Pons (tissue), 1 donor: ENCODE measurements at regions not wholly inside any gene's neighbourhood (a gene's known extent, or its start where the extent isn't known, plus 50 kb on each side); places are given as distances from the start of the nearest gene placed in this dataset.
"Not testable (repeated sequence)": the region's sequence is repeated elsewhere in the genome, so short reads cannot be mapped to it uniquely, and the experiment has no call there.

Source experiments
- DNase-seq: peaks from one replicate; pipeline ENCODE4 v3.0.0-alpha.2; 2016; ENCODE audit warnings: low spot score

DNA sequence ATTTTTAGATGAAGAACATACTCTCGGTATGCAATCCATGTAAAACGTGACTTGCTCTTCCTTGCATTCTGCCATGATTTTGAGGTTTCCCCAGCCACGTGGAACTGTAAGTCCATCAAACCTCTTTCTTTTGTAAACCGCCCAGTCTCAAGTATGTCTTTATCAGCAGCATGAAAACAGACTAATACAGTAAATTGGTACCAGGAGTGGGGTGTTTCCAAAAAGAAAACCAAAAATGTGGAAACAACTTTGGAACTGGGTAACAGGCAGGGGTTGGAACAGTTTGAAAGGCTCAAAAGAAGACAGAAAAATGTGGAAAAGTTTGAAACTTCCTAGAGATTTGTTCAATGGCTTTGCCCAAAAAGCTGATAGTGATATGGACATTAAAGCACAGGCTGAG, 1957.9 kb downstream of the SUCLG1 start:
- DNase-seq: no peak

GRCh38 chr2:82498777-82499443, 1960.2 kb downstream of the SUCLG1 start:
- no peak for DNase-seq

GRCh38 chr2:82494739-82495138, 1964.3 kb downstream of the SUCLG1 start:
- DNase-seq: peak; percentile 6

GRCh38 chr2:82491591-82491990, 1967.5 kb downstream of the SUCLG1 start:
- DNase-seq: no peak

GRCh38 chr2:82487354-82487753, 1971.7 kb downstream of the SUCLG1 start:
- no peak for DNase-seq

DNA sequence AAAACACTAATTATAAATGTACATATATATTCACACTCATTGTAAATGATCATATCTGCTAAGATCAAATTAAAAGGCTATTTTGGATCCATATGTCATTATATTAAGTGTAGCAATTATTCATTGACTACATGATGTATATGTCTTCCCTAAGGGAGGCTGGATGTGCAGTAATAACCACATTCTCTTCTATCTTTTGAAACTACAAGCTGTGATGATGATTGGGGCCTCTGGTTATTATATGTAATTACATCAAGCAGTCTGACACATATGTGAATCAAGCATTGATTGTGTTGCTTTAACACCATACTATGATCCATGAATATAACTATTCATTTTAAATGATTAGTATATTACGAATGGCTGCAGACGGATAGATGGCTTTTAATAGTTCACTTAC, 1973.4 kb downstream of the SUCLG1 start:
- DNase-seq: no peak

- no peak for DNase-seq
These were observed 1977.9 kb downstream of the SUCLG1 start for GRCh38 chr2:82481207-82481606.

GRCh38 chr2:82478641-82479040, 1980.4 kb downstream of the SUCLG1 start:
- no peak for DNase-seq

DNA sequence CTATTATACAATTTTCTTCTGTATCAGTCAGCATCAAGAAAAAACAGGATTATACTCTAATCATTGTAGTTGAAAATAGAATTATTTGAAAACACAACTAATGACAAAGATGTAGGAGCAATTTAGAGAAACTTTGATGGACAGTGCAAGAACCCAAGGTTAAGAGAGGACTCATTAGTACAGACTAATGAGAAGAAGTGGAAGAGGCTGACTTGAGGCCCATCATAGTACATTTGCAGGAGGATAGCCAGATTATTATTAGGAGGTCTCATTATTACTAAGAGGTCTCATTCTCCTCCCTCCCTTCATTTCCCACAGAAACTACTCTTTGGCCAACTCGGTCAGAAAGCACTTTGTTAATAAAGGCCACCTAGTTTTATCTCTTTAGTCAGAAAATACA, 1983.0 kb downstream of the SUCLG1 start:
- DNase-seq: no peak

GRCh38 chr2:82428251-82428650, 2030.8 kb downstream of the SUCLG1 start:
- DNase-seq: no peak

- DNase-seq: no peak
These were observed 2047.1 kb downstream of the SUCLG1 start for GRCh38 chr2:82412021-82412420.

GRCh38 chr2:82411071-82411470, 2048.0 kb downstream of the SUCLG1 start:
- no peak for DNase-seq

DNA sequence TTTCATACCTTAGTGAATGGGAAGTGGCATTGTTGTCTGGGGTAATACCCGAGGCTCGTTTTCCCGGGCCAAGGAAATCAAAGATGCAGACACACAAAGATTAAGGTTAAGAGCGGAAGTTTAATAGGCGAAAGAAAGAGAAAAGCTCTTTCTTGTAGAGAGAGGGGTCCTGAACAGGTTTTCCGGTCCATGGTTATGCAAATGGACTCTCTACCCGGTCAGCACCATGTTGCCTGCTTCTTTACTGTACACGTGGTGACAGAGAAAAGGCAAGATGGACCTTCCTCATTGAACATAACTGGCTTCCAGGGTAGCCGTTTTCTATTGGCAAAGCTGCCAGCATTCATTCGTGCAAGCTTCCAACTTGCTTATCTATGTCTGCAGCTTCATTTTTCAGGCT, 2063.5 kb downstream of the SUCLG1 start:
- DNase-seq: no peak

DNA sequence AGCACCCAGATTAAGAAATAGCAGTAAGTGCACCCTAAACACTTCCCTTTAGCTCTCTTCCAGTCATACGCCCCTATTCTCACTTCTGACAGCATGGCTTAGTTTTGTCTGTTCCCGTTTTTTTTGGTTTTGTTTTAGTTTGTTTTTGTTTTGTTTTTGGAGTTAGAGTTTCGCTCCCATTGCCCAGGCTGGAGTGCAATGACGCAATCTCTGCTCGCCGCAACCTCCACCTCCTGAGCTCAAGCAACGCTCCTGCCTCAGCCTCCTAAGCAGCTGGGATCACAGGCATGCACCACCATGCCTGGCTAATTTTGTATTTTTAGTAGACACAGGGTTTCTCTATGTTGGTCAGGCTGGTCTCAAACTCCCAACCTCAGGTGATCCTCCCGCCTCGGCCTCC, 2067.7 kb downstream of the SUCLG1 start:
- DNase-seq: no peak

DNA sequence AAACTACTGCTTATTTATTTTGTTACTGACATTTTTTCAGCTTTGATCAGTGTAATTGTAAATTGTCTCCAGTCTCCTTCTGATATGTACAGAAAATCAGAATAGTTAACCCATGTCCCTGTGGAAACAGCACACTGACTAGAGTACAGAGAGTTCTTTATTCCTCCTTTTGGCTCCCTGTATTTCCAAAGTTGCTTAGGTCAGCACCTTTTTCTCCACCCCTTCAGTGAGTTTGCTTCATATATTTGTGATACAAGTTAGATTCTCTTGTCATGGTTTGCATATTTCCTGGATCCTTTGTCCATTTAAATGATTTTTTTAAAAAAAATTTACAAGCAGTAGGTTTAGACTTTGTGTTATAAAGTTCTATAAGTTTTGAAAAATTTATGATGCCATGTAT, 2051.1 kb upstream of the LRRTM1 start:
- DNase-seq: no peak

DNA sequence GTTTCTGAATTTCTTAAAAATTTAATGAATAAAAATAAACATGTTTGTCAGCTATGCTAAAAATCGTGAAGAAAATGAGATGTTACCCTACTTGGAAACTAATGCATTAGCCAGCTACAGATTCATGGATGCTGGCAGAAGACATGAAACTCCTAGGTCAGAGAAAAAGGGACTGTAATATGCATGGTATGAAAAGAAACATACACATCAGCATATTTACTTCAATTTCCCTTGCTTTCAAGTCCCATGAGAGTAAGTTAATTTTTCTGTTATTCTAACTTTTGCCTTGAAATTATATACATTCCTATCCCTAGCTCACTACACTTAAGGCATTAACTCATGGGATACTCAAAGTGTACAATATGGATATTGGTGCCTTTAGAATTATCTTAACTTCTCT, 2041.4 kb upstream of the LRRTM1 start:
- no peak for DNase-seq

DNA sequence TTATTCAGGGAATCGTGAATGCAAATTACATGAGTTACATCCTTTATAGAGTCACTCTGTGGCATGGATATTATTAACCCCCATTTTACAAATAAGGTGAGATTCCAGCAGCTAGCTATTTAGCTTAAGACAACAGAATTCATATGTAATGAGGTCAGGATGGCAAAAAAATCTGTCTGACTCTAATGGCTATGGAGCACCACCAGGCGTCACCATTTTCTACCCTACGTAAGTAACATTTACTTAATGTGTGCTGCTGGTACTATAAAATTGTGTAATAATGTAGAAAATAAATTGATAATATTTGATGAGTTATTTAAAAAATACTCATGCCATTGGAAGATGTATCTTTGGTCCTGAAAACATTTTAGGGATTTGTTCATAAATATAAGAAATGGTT, 2040.1 kb upstream of the LRRTM1 start:
- DNase-seq: no peak

DNA sequence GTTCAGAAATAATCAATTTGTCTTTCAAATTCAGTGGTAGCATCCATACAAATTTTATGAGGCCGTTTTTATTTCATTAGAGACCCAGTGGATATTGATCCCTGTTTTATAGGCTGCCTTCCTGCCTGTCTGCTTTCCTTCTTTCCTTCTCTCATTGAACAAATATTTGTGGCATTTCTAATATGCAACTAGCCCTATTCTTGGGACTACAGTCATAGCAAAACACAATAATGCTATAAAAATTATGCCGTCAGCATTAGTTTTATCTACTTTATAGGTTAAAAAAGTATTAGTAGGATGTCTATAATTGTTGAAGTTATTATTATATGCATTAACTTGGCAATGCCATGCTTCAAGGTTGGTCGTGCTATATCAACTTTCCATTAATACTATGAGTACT, 2037.8 kb upstream of the LRRTM1 start:
- DNase-seq: no peak

GRCh38 chr2:82340578-82341053, 2036.1 kb upstream of the LRRTM1 start:
- DNase-seq: no peak

- no peak for DNase-seq
These were observed 2035.3 kb upstream of the LRRTM1 start for GRCh38 chr2:82339805-82340204.

GRCh38 chr2:82333697-82334096, 2029.1 kb upstream of the LRRTM1 start:
- no peak for DNase-seq

DNA sequence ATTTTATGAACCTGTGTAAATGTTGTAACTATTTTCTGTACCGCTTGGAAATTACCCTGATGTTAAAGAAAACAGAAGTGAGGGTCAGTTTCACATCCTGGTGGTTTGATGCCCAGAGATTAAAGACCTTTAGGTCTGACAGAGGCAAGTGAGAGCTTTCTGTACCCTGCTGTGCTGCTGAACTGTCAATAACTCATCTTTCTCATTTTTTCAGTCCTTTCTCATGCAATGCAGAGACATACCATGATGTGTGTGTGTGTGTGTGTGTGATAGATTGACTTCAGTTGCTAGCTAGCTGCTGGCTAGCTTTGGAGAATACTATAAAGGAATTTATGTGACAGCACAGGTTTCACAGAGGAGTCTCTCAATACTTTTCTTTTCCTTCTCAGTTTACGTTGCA, 2025.6 kb upstream of the LRRTM1 start:
- no peak for DNase-seq

DNA sequence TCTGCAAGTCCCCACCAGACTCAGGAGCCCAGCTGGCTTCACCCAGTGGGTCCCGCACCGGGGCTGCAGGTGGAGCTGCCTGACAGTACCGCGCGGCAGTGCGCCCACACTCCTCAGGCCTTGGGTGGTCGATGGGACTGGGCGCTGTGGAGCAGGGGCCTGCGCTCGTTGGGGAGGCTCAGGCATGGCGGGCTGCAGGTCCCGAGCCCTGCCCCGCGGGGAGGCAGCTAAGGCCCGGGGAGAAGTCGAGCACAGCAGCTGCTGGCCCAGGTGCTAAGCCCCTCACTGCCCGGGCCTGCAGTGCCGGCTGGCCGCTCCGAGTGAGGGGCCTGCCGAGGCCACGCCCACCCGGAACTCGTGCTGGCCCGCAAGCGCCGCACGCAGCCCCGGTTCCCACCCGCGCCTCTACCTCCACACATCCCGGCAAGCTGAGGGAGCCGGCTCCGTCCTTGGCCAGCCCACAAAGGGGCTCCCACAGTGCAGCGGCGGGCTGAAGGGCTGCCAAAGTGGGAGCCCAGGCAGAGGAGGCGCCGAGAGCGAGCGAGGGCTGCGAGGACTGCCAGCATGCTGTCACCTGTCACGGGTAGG, 2021.7 kb upstream of the LRRTM1 start:
- not testable (repeated sequence) for DNase-seq

- no peak for DNase-seq
These were observed 2015.7 kb upstream of the LRRTM1 start for GRCh38 chr2:82320296-82320695.
